ENCODE measurements at regions not wholly inside any gene's neighbourhood (a gene's known extent, or its start where the extent isn't known, plus 50 kb on each side); places are given as distances from the start of the nearest gene placed in this dataset.

- TF ChIP-seq CTCF (IDR thresholded peaks at IDR 0.05) (no peak), REST (IDR thresholded peaks at IDR 0.05; ENCODE audit: insufficient read depth in 1 of 2, low read depth in 2 of 2, low read length in 1 of 2) (no peak), POLR2AphosphoS5 (IDR thresholded peaks at IDR 0.05; ENCODE audit: low read depth, low read length) (no peak), TCF7L2 (IDR thresholded peaks at IDR 0.05; ENCODE audit: low read depth, low read length) (no peak), SIN3A (IDR thresholded peaks at IDR 0.05; ENCODE audit: borderline replicate concordance, insufficient read depth, low read depth, low read length) (no peak)
Measured at GRCh38 chr7:53657586-53657985, 622.2 kb downstream of the POM121L12 start.
